ENCODE measurements at regions not wholly inside any gene's neighbourhood (a gene's known extent, or its start where the extent isn't known, plus 50 kb on each side); places are given as distances from the start of the nearest gene placed in this dataset.

DNA sequence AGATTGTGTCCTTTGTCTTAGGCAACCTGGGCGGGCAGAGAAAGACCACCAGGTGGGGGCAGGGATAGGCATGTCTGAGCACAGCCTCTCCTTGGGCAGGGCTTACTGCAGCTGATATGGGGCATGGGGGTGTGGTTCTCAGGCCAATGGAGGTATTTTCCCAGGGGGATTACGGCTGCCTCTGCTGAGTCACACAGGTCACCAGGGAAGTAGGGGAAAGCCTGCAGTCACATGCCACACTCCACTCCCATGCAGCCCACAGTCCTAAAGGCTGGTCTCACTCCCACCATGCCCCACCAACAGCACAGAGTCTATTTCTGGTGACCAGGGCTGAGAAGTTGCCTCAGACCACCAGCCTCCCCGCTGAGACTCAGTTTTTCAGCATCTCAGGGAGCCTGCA is 466.4 kb downstream of the DIPK2A start:
- no peak overlapping the region for H2AK5ac ChIP-seq (ENCODE audit: low read length)
- H2BK5ac ChIP-seq (ENCODE audit: low read depth, low read length, poor library complexity): no peak overlapping the region
- H3K27me3 ChIP-seq (ENCODE audit: insufficient read depth, low read length): no peaks in the 10 kb centered on the region
- no peak overlapping the region for H3K9ac ChIP-seq (ENCODE audit: low read length)
- H3K36me3 ChIP-seq (ENCODE audit: control insufficient read depth in 1 of 2, insufficient read depth in 2 of 2, low read length in 2 of 2): no peaks in the 10 kb centered on the region
- H4K12ac ChIP-seq (ENCODE audit: low read depth, low read length): no peak overlapping the region
- no peak overlapping the region for H3K4me2 ChIP-seq (ENCODE audit: low read length)
- no peak for DNase-seq
- no peak overlapping the region for H2BK12ac ChIP-seq (ENCODE audit: low read length)
- peaks cover 5% of the 10 kb centered on the region in 2 experiments for H3K4me1 ChIP-seq (ENCODE audit: control insufficient read depth in 1 of 2, insufficient read depth in 2 of 2, low read length in 2 of 2)
- no peak overlapping the region for H4K91ac ChIP-seq (ENCODE audit: low read depth, low read length)
- no CpG with 5 or more reads among the region's 3 CpGs for WGBS (ENCODE audit: extremely low coverage, insufficient coverage, insufficient read length)
- no peak overlapping the region for H3K18ac ChIP-seq (ENCODE audit: low read length)
- H2AFZ ChIP-seq (ENCODE audit: insufficient read depth, low read length, poor library complexity): no peak overlapping the region
- no peaks in the 10 kb centered on the region for H3K9me3 ChIP-seq (ENCODE audit: insufficient read depth, low read depth, low read length)
- H3K4me3 ChIP-seq (ENCODE audit: low read depth, low read length): no peak overlapping the region
- H3K4ac ChIP-seq (ENCODE audit: low read depth, low read length): no peak overlapping the region
- no peak overlapping the region for H2BK120ac ChIP-seq (ENCODE audit: insufficient read depth, low read length, poor library complexity)
- no peak overlapping the region for H4K8ac ChIP-seq (ENCODE audit: low read depth, low read length)
- H3K27ac ChIP-seq (ENCODE audit: low read depth, low read length): no peak overlapping the region
- no peak overlapping the region for H3K23ac ChIP-seq (ENCODE audit: low read length)
- H3K79me2 ChIP-seq (ENCODE audit: control insufficient read depth, insufficient read depth, low read length, poor library complexity): no peaks in the 10 kb centered on the region
- no peaks in the 10 kb centered on the region for H3K79me1 ChIP-seq (ENCODE audit: low read length)
- no peak overlapping the region for H3K14ac ChIP-seq (ENCODE audit: low read length)

DNA sequence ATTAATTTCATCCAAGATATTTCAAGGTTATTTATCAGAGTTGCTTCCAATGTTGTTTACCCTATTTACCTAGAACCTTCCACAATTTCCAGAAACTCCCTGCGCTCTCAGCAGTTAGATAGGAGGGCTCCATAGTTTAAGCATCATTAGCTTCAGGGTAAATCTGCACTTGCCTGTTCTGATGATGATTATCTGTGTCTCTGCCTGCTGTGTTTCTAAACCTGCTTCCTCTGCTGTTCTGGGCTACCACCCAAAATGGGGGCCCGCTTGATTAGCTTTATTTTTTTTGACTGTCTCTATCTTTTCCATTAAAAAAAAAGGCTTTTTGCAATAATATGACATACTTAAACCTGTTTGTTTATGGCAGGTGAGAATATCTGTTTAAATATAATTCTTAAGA is 472.4 kb downstream of the DIPK2A start:
- Histone ChIP-seq H3K27me3 (ENCODE audit: insufficient read depth, low read length) (no peaks in the 10 kb centered on the region), H3K9ac (ENCODE audit: low read length) (no peak overlapping the region), H3K4me1 (ENCODE audit: control insufficient read depth in 1 of 2, insufficient read depth in 2 of 2, low read length in 2 of 2) (no peaks in the 10 kb centered on the region), H4K8ac (ENCODE audit: low read depth, low read length) (no peak overlapping the region), H4K91ac (ENCODE audit: low read depth, low read length) (no peak overlapping the region), H3K27ac (ENCODE audit: low read depth, low read length) (no peak overlapping the region), H3K79me1 (ENCODE audit: low read length) (no peaks in the 10 kb centered on the region), H4K12ac (ENCODE audit: low read depth, low read length) (no peak overlapping the region), H3K18ac (ENCODE audit: low read length) (no peak overlapping the region), H2AFZ (ENCODE audit: insufficient read depth, low read length, poor library complexity) (no peak overlapping the region), H3K23ac (ENCODE audit: low read length) (no peak overlapping the region), H3K14ac (ENCODE audit: low read length) (no peak overlapping the region), H3K79me2 (ENCODE audit: control insufficient read depth, insufficient read depth, low read length, poor library complexity) (no peaks in the 10 kb centered on the region), H3K4me2 (ENCODE audit: low read length) (no peak overlapping the region), H2AK5ac (ENCODE audit: low read length) (no peak overlapping the region), H2BK12ac (ENCODE audit: low read length) (no peak overlapping the region), H3K4me3 (ENCODE audit: low read depth, low read length) (no peak overlapping the region), H3K4ac (ENCODE audit: low read depth, low read length) (no peak overlapping the region), H3K36me3 (ENCODE audit: control insufficient read depth in 1 of 2, insufficient read depth in 2 of 2, low read length in 2 of 2) (no peaks in the 10 kb centered on the region), H3K9me3 (ENCODE audit: insufficient read depth, low read depth, low read length) (no peaks in the 10 kb centered on the region), H2BK120ac (ENCODE audit: insufficient read depth, low read length, poor library complexity) (no peak overlapping the region), H2BK5ac (ENCODE audit: low read depth, low read length, poor library complexity) (no peak overlapping the region)
- no peak for DNase-seq
- WGBS (ENCODE audit: extremely low coverage, insufficient coverage, insufficient read length): no CpG with 5 or more reads among the region's 2 CpGs

GRCh38 chr3:144444546-144444945 is 472.9 kb downstream of the DIPK2A start:
- Histone ChIP-seq H3K27me3 (ENCODE audit: insufficient read depth, low read length) (no peaks in the 10 kb centered on the region), H3K79me1 (ENCODE audit: low read length) (no peaks in the 10 kb centered on the region), H2BK5ac (ENCODE audit: low read depth, low read length, poor library complexity) (no peak overlapping the region), H3K4me3 (ENCODE audit: low read depth, low read length) (no peak overlapping the region), H2AK5ac (ENCODE audit: low read length) (no peak overlapping the region), H3K18ac (ENCODE audit: low read length) (no peak overlapping the region), H3K9ac (ENCODE audit: low read length) (no peak overlapping the region), H3K27ac (ENCODE audit: low read depth, low read length) (no peak overlapping the region), H3K23ac (ENCODE audit: low read length) (no peak overlapping the region), H3K14ac (ENCODE audit: low read length) (no peak overlapping the region), H3K4ac (ENCODE audit: low read depth, low read length) (no peak overlapping the region), H2BK120ac (ENCODE audit: insufficient read depth, low read length, poor library complexity) (no peak overlapping the region), H2AFZ (ENCODE audit: insufficient read depth, low read length, poor library complexity) (no peak overlapping the region), H2BK12ac (ENCODE audit: low read length) (no peak overlapping the region), H3K4me2 (ENCODE audit: low read length) (no peak overlapping the region), H4K12ac (ENCODE audit: low read depth, low read length) (no peak overlapping the region), H3K79me2 (ENCODE audit: control insufficient read depth, insufficient read depth, low read length, poor library complexity) (no peaks in the 10 kb centered on the region), H3K36me3 (ENCODE audit: control insufficient read depth in 1 of 2, insufficient read depth in 2 of 2, low read length in 2 of 2) (no peaks in the 10 kb centered on the region), H3K9me3 (ENCODE audit: insufficient read depth, low read depth, low read length) (no peaks in the 10 kb centered on the region), H3K4me1 (ENCODE audit: control insufficient read depth in 1 of 2, insufficient read depth in 2 of 2, low read length in 2 of 2) (no peaks in the 10 kb centered on the region), H4K8ac (ENCODE audit: low read depth, low read length) (no peak overlapping the region), H4K91ac (ENCODE audit: low read depth, low read length) (no peak overlapping the region)
- no CpG with 5 or more reads among the region's 4 CpGs for WGBS (ENCODE audit: extremely low coverage, insufficient coverage, insufficient read length)
- DNase-seq: no peak

- Histone ChIP-seq H3K9ac (ENCODE audit: low read length) (no peak overlapping the region), H3K36me3 (ENCODE audit: control insufficient read depth in 1 of 2, insufficient read depth in 2 of 2, low read length in 2 of 2) (no peaks in the 10 kb centered on the region), H3K4me1 (ENCODE audit: control insufficient read depth in 1 of 2, insufficient read depth in 2 of 2, low read length in 2 of 2) (peaks cover 0 to 4% of the 10 kb centered on the region in 2 experiments), H3K4me2 (ENCODE audit: low read length) (no peak overlapping the region), H4K8ac (ENCODE audit: low read depth, low read length) (no peak overlapping the region), H3K4ac (ENCODE audit: low read depth, low read length) (no peak overlapping the region), H3K14ac (ENCODE audit: low read length) (no peak overlapping the region), H3K9me3 (ENCODE audit: insufficient read depth, low read depth, low read length) (no peaks in the 10 kb centered on the region), H4K91ac (ENCODE audit: low read depth, low read length) (no peak overlapping the region), H3K4me3 (ENCODE audit: low read depth, low read length) (no peak overlapping the region), H2AK5ac (ENCODE audit: low read length) (no peak overlapping the region), H3K79me1 (ENCODE audit: low read length) (no peaks in the 10 kb centered on the region), H3K27me3 (ENCODE audit: insufficient read depth, low read length) (no peaks in the 10 kb centered on the region), H3K23ac (ENCODE audit: low read length) (no peak overlapping the region), H2BK12ac (ENCODE audit: low read length) (no peak overlapping the region), H2BK120ac (ENCODE audit: insufficient read depth, low read length, poor library complexity) (no peak overlapping the region), H4K12ac (ENCODE audit: low read depth, low read length) (no peak overlapping the region), H3K18ac (ENCODE audit: low read length) (no peak overlapping the region), H3K27ac (ENCODE audit: low read depth, low read length) (no peak overlapping the region), H2BK5ac (ENCODE audit: low read depth, low read length, poor library complexity) (no peak overlapping the region), H2AFZ (ENCODE audit: insufficient read depth, low read length, poor library complexity) (no peak overlapping the region), H3K79me2 (ENCODE audit: control insufficient read depth, insufficient read depth, low read length, poor library complexity) (no peaks in the 10 kb centered on the region)
- no peak for DNase-seq
- no CpG with 5 or more reads among the region's 5 CpGs for WGBS (ENCODE audit: extremely low coverage, insufficient coverage, insufficient read length)
Measured at GRCh38 chr3:144455841-144456440, 484.3 kb downstream of the DIPK2A start.
